K562 (cell line): ENCODE measurements at regions not wholly inside any gene's neighbourhood (a gene's known extent, or its start where the extent isn't known, plus 50 kb on each side); places are given as distances from the start of the nearest gene placed in this dataset.

Experiments
- ATAC-seq: fragments of 200-7000 bp; cut with Tn5 transposase; 3 replicates; pipeline ENCODE4 v1.9.1; 2020; ENCODE audit warnings: moderate library complexity
- BruUV-seq: library from RNA; stranded (reverse); fragments of 400-500 nt; replicated peaks from 2 replicates; lab custom pipeline; 2021; lab: Mats Ljungman, UMichigan
- CTCF ChIA-PET: fragments of 300-600 bp; formaldehyde crosslinking; extraction: SDS; loops from one replicate; lab custom pipeline; 2021; ENCODE audit warnings: low intra/inter-chr PET ratio; lab: Yijun Ruan, JAX
- POLR2A ChIA-PET: fragments of 300-600, 350-650 bp; sonication (Branson Sonifier 250); formaldehyde crosslinking; extraction: SDS; loops from one replicate; lab custom pipeline; 2021; ENCODE audit warnings: antibody characterized with exemption, inconsistent platforms; lab: Yijun Ruan, JAX
- DNase-seq, 4 experiments: peaks; one replicate each; pipeline versions ENCODE4 v3.0.0 to v3.0.0-alpha.2; 2011 to 2018; ENCODE audit warnings: low spot score in 3 of 4, mixed read lengths in 3 of 4; ENCODE audit errors: extremely low read depth in 1 of 4
- FAIRE-seq: peaks from 2 replicates; lab custom pipeline; 2011; peaks lifted over from hg19 to GRCh38; lab: Jason Lieb, UNC
- H2AFZ ChIP-seq: 2 replicates; pipeline ENCODE4 v1.6.0; 2011; ENCODE audit warnings: low read depth, low read length, control low read depth, inconsistent platforms
- H3K27ac ChIP-seq: fragments of 200-600 bp; 3 replicates; pipeline ENCODE4 v1.8.0; 2011; ENCODE audit warnings: low read depth, mild to moderate bottlenecking, control low read depth, inconsistent platforms, low read length, moderate library complexity, mixed read lengths; ENCODE audit errors: extremely low read depth
- H3K27me3 ChIP-seq, 2 experiments: fragments of 300-600 bp in 1 of 2; 2 replicates in 1 of 2; 3 replicates in 1 of 2; pipeline versions ENCODE4 v1.6.0 to v1.8.0; 2011; ENCODE audit warnings: inconsistent platforms in 2 of 2, low read length in 2 of 2, mild to moderate bottlenecking in 1 of 2, mixed read lengths in 1 of 2, moderate library complexity in 1 of 2; ENCODE audit not compliant: control insufficient read depth in 2 of 2, insufficient read depth in 2 of 2
- H3K36me3 ChIP-seq: fragments of 300-600 bp; 3 replicates; pipeline ENCODE4 v1.8.0; 2011; ENCODE audit warnings: mild to moderate bottlenecking, low read length, inconsistent platforms; ENCODE audit not compliant: control insufficient read depth, insufficient read depth
- H3K4me1 ChIP-seq, 2 experiments: fragments of 200-600 bp in 1 of 2; replicated peaks in 1 of 2; 2 replicates in 1 of 2; 3 replicates in 1 of 2; pipeline versions ENCODE4 v1.5.1 to v1.8.0; 2011; ENCODE audit warnings: inconsistent platforms in 2 of 2, low read length in 2 of 2, mild to moderate bottlenecking in 1 of 2, mixed read lengths in 1 of 2, moderate library complexity in 1 of 2; ENCODE audit not compliant: control insufficient read depth in 2 of 2, insufficient read depth in 2 of 2
- H3K4me2 ChIP-seq: 2 replicates; pipeline ENCODE4 v1.6.1; 2011; ENCODE audit warnings: low read length, control low read depth, inconsistent platforms, mixed read lengths; ENCODE audit not compliant: insufficient read depth
- H3K4me3 ChIP-seq: fragments of 200-600 bp; sonication (generic), shearing (Covaris generic); 2 replicates; pipeline ENCODE4 v1.5.1; 2016; ENCODE audit warnings: control low read depth, inconsistent platforms
- H3K79me2 ChIP-seq: fragments of 200-600 bp; 3 replicates; pipeline ENCODE4 v1.8.0; 2011; ENCODE audit warnings: low read length, inconsistent platforms; ENCODE audit not compliant: control insufficient read depth, insufficient read depth
- H3K9ac ChIP-seq, 2 experiments: 2 replicates each; pipeline versions ENCODE4 v1.6.0 to v1.6.1; 2011; ENCODE audit warnings: low read depth in 2 of 2, low read length in 2 of 2, control low read depth in 1 of 2, inconsistent platforms in 1 of 2, mild to moderate bottlenecking in 1 of 2, mixed read lengths in 1 of 2; ENCODE audit not compliant: insufficient read depth in 1 of 2
- H3K9me1 ChIP-seq: one replicate; pipeline ENCODE4 v1.6.0; 2011; ENCODE audit warnings: inconsistent platforms, mild to moderate bottlenecking, low read length, moderate library complexity; ENCODE audit not compliant: control insufficient read depth, insufficient read depth
- H3K9me3 ChIP-seq: replicated peaks from 2 replicates; pipeline ENCODE4 v1.5.1; 2011; ENCODE audit warnings: low read depth, low read length, inconsistent platforms; ENCODE audit not compliant: control insufficient read depth, insufficient read depth
- H4K20me1 ChIP-seq: replicated peaks from 2 replicates; pipeline ENCODE4 v1.6.1; 2011; ENCODE audit warnings: low read length, inconsistent platforms, mixed read lengths; ENCODE audit not compliant: control insufficient read depth, insufficient read depth
- BACH1 ChIP-seq: fragments of 200-800 bp; sonication (Bioruptor generic); IDR thresholded peaks from 2 replicates; pipeline ENCODE4 v1.6.1; 2016; ENCODE audit warnings: missing genetic modification characterization, missing compliant biosample characterization
- BCOR ChIP-seq: fragments of 450-650 bp; IDR thresholded peaks from 2 replicates; pipeline ENCODE4 v1.6.1; 2016
- BRD4 ChIP-seq: fragments of 200-600 bp; sonication (generic); IDR thresholded peaks from 2 replicates; pipeline ENCODE4 v1.6.1; 2017; ENCODE audit warnings: inconsistent platforms
- HDGF ChIP-seq: fragments of 450-650 bp; IDR thresholded peaks from 2 replicates; pipeline ENCODE4 v1.6.1; 2016
- HNRNPUL1 ChIP-seq: fragments of 200-400 bp; formaldehyde crosslinking; IDR thresholded peaks from 2 replicates; pipeline ENCODE4 v1.6.1; 2017; ENCODE audit warnings: low read length
- NFXL1 ChIP-seq: fragments of 450-650 bp; formaldehyde crosslinking; IDR thresholded peaks from 2 replicates; pipeline ENCODE4 v1.4.0; 2021; ENCODE audit warnings: mild to moderate bottlenecking
- NRF1 ChIP-seq, 2 experiments: fragments of 450-650 bp; IDR thresholded peaks in 1 of 2; conservative IDR thresholded peaks in 1 of 2; 2 replicates each; pipeline ENCODE4 v1.6.1; 2014; ENCODE audit warnings: mild to moderate bottlenecking in 2 of 2
- SOX6 ChIP-seq: fragments of 450-650 bp; IDR thresholded peaks from 2 replicates; pipeline ENCODE4 v1.6.1; 2014; ENCODE audit warnings: mild to moderate bottlenecking
- TCF15 ChIP-seq: fragments of 250-450 bp; sonication (Bioruptor Pico); IDR thresholded peaks from 2 replicates; pipeline ENCODE4 v1.8.0; 2022; ENCODE audit warnings: moderate library complexity, mild to moderate bottlenecking, inconsistent platforms
- ZBTB1 ChIP-seq: sonication (generic); formaldehyde crosslinking; IDR thresholded peaks from 2 replicates; pipeline ENCODE4 v1.8.1; 2023; ENCODE audit warnings: missing genetic modification reagents, low read depth, mild to moderate bottlenecking, borderline replicate concordance
- WGBS: fragments of 100-300 bp; shearing (Covaris generic); methylation state at CpG from one replicate; pipeline ENCODE4 v1.1.6; 2016; ENCODE audit warnings: low coverage, mixed read lengths; ENCODE audit not compliant: insufficient coverage; ENCODE audit errors: missing lambda C conversion rate; 5-methylcytosine and 5-hydroxymethylcytosine counted together
- in situ Hi-C: fragments of 300-500 bp; cut with MboI; formaldehyde crosslinking; loops from 4 replicates; pipeline ENCODE4 v1.15.0; 2018; ENCODE audit warnings: inconsistent platforms, mixed read lengths
- intact Hi-C: fragments of 100-400 bp; cut with micrococcal nuclease; formaldehyde crosslinking; loops from 2 replicates; pipeline ENCODE4 v1.14.2; 2022
- TF ChIP-seq, protein P1 (sequence below): fragments of 250-450 bp; sonication (Bioruptor Pico); IDR thresholded peaks from 2 replicates; pipeline ENCODE4 v1.5.0; 2021

DNA sequence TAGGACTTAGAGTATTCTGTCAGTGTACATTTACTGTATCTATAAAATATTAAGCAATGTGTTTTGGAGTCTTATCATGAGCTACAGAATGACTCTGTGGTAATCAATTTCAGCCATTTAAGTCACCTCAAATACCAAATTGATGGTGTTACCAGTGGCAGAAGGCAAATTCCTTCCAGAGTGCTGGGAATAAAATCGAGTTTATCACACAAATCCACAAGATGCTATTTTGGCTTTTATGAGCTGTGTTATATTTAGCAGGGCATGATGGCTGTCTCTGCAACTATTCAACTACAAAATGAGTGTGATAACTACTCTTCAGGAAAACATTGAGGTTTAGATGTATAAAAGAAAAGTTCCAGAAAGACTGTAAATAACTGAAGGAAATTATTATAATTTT lies 78.2 kb downstream of the AREG start:
- H3K27ac ChIP-seq = no peak overlapping the region
- no peaks in the 10 kb centered on the region for H3K9me3 ChIP-seq
- H3K9ac ChIP-seq = no peak overlapping the region
- no peaks in the 10 kb centered on the region for H3K79me2 ChIP-seq
- peaks cover 0 to 4% of the 10 kb centered on the region in 2 experiments; a peak in 1 of 5 replicates for H3K4me1 ChIP-seq
- WGBS = 7% methylated on average over 1 of the region's 1 CpG
- intact Hi-C loops = no loop called here
- no peaks in the 10 kb centered on the region for H3K27me3 ChIP-seq
- FAIRE-seq = no peak
- in situ Hi-C loops = no loop called here
- no TSS peak for BruUV-seq
- ChIA-PET POLR2A (interaction anchor here (0.7 kb wide), 1 partner anchor 155 kb away, joined by 3 read pairs; no protein-coding TSS in a partner anchor), CTCF (no interaction called here)
- no peaks in the 10 kb centered on the region for H3K9me1 ChIP-seq
- no peak overlapping the region for H3K4me2 ChIP-seq
- DNase-seq = no peak
- no peak for ATAC-seq
- H3K36me3 ChIP-seq = no peaks in the 10 kb centered on the region
- no peak overlapping the region for H3K4me3 ChIP-seq
- TF ChIP-seq HNRNPUL1 = no peak
- no peak for TF ChIP-seq NRF1 (conservative IDR thresholded peaks at IDR 0.05 in 1 of 2, IDR thresholded peaks at IDR 0.05 in 1 of 2)
- no peak for TF ChIP-seq BACH1 (tag)
- no peak for TF ChIP-seq NFXL1 (CRISPR knock-in tag)
- no peak for TF ChIP-seq SOX6
- TF ChIP-seq ZBTB1 = no peak
- TF ChIP-seq HDGF = no peak
- no peak for TF ChIP-seq BCOR
- TF ChIP-seq, protein P1, sequence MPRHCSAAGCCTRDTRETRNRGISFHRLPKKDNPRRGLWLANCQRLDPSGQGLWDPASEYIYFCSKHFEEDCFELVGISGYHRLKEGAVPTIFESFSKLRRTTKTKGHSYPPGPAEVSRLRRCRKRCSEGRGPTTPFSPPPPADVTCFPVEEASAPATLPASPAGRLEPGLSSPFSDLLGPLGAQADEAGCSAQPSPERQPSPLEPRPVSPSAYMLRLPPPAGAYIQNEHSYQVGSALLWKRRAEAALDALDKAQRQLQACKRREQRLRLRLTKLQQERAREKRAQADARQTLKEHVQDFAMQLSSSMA = no peak
- no peak for TF ChIP-seq BRD4
- TF ChIP-seq TCF15 = no peak
- TF ChIP-seq, all 486 proteins: peak for 0
- Histone ChIP-seq H4K20me1 (no peaks in the 10 kb centered on the region), H2AFZ (no peak overlapping the region; the same call in 1 of the 2 replicates)
